Colon (tissue), 2 donors: ENCODE measurements at regions not wholly inside any gene's neighbourhood (a gene's known extent, or its start where the extent isn't known, plus 50 kb on each side); places are given as distances from the start of the nearest gene placed in this dataset.
"Not testable (repeated sequence)": the region's sequence is repeated elsewhere in the genome, so short reads cannot be mapped to it uniquely, and the experiment has no call there.

Experiments
- FAIRE-seq: peaks from 2 replicates; lab custom pipeline; 2012; peaks lifted over from hg19 to GRCh38; lab: Jason Lieb, UNC
- donor health status: control.
- donor health status: control.

- peak; percentile 10 for FAIRE-seq
These were observed 226.3 kb downstream of the RCHY1 start for GRCh38 chr4:75287738-75288517.

GRCh38 chr4:75285837-75286236, 228.4 kb downstream of the RCHY1 start:
- FAIRE-seq: no peak

- FAIRE-seq: no peak
These were observed 229.4 kb downstream of the RCHY1 start for GRCh38 chr4:75284831-75285230.

GRCh38 chr4:75280461-75280860, 233.7 kb downstream of the RCHY1 start:
- FAIRE-seq: not testable (repeated sequence)

GRCh38 chr4:75259306-75259705, 254.9 kb downstream of the RCHY1 start:
- FAIRE-seq: no peak

- no peak for FAIRE-seq
These were observed 258.9 kb downstream of the RCHY1 start for GRCh38 chr4:75255261-75255660.

GRCh38 chr4:75254745-75255144, 259.5 kb downstream of the RCHY1 start:
- FAIRE-seq: no peak

GRCh38 chr4:75253094-75253493, 261.1 kb downstream of the RCHY1 start:
- FAIRE-seq: not testable (repeated sequence)

- FAIRE-seq: no peak
These were observed 262.7 kb downstream of the RCHY1 start for GRCh38 chr4:75251547-75251946.

GRCh38 chr4:75249739-75250138, 264.5 kb downstream of the RCHY1 start:
- FAIRE-seq: no peak

- FAIRE-seq: peak; percentile 55
These were observed 265.3 kb downstream of the RCHY1 start for GRCh38 chr4:75248770-75249407.

- FAIRE-seq: peak; percentile 24
These were observed 269.9 kb downstream of the RCHY1 start for GRCh38 chr4:75244325-75244724.

GRCh38 chr4:75243570-75243969, 270.6 kb downstream of the RCHY1 start:
- FAIRE-seq: no peak

GRCh38 chr4:75235359-75235951, 278.7 kb downstream of the RCHY1 start:
- no peak for FAIRE-seq

- no peak for FAIRE-seq
These were observed 281.7 kb downstream of the RCHY1 start for GRCh38 chr4:75232546-75232945.

- no peak for FAIRE-seq
These were observed 284.2 kb downstream of the RCHY1 start for GRCh38 chr4:75229806-75230570.

- no peak for FAIRE-seq
These were observed 280.6 kb downstream of the PARM1 start for GRCh38 chr4:75213480-75213879.

GRCh38 chr4:75211422-75211821, 278.5 kb downstream of the PARM1 start:
- no peak for FAIRE-seq

- FAIRE-seq: no peak
These were observed 275.0 kb downstream of the PARM1 start for GRCh38 chr4:75207902-75208301.

- no peak for FAIRE-seq
These were observed 262.2 kb downstream of the PARM1 start for GRCh38 chr4:75195111-75195510.

GRCh38 chr4:75194180-75194579, 261.3 kb downstream of the PARM1 start:
- FAIRE-seq: no peak

GRCh38 chr4:75192182-75192581, 259.3 kb downstream of the PARM1 start:
- FAIRE-seq: not testable (repeated sequence)
